CD14-positive monocyte (primary cell): ENCODE measurements at regions not wholly inside any gene's neighbourhood (a gene's known extent, or its start where the extent isn't known, plus 50 kb on each side); places are given as distances from the start of the nearest gene placed in this dataset.
"Not testable (repeated sequence)": the region's sequence is repeated elsewhere in the genome, so short reads cannot be mapped to it uniquely, and the experiment has no call there.

ENCODE experiments used
- DNase-seq, 3 donors: peaks; one replicate each; pipeline ENCODE4 v3.0.0-alpha.2; 2011 to 2022
- H2AFZ ChIP-seq: 2 replicates; pipeline ENCODE4 v1.6.0; 2012; ENCODE audit warnings: mild to moderate bottlenecking, low read depth, low read length, inconsistent platforms; ENCODE audit not compliant: insufficient read depth, poor library complexity, severe bottlenecking
- H3K27ac ChIP-seq, 2 donors: 1 replicate in 1 of 2; 2 replicates in 1 of 2; pipeline ENCODE4 v1.5.1; 2012 to 2013; ENCODE audit warnings: low read length in 2 of 2, control low read depth in 1 of 2, inconsistent platforms in 1 of 2, low read depth in 1 of 2, mild to moderate bottlenecking in 1 of 2
- H3K27me3 ChIP-seq, 2 donors: one replicate each; pipeline versions ENCODE4 v1.6.0 to v1.6.1; 2011 to 2013; ENCODE audit warnings: low read length in 2 of 2; ENCODE audit not compliant: control insufficient read depth in 2 of 2, insufficient read depth in 2 of 2
- H3K36me3 ChIP-seq, 2 donors: replicated peaks in 1 of 2; 1 replicate in 1 of 2; 2 replicates in 1 of 2; pipeline versions ENCODE4 v1.5.1 to v1.6.1; 2012 to 2013; ENCODE audit warnings: low read length in 2 of 2, control low read depth in 1 of 2, inconsistent platforms in 1 of 2, mild to moderate bottlenecking in 1 of 2; ENCODE audit not compliant: insufficient read depth in 2 of 2, control insufficient read depth in 1 of 2
- H3K4me1 ChIP-seq, 2 donors: 1 replicate in 1 of 2; 2 replicates in 1 of 2; pipeline versions ENCODE4 v1.5.1 to v1.6.1; 2012 to 2013; ENCODE audit warnings: low read length in 2 of 2, control low read depth in 1 of 2, inconsistent platforms in 1 of 2, mild to moderate bottlenecking in 1 of 2, moderate library complexity in 1 of 2; ENCODE audit not compliant: insufficient read depth in 2 of 2, control insufficient read depth in 1 of 2
- H3K4me2 ChIP-seq: replicated peaks from 2 replicates; pipeline ENCODE3; 2012; ENCODE audit warnings: low read length, moderate library complexity, mild to moderate bottlenecking; ENCODE audit not compliant: poor library complexity, severe bottlenecking; ENCODE audit errors: extremely low read depth
- H3K4me3 ChIP-seq, 3 experiments: fragments of 200-600 bp in 1 of 3; sonication (generic) in 1 of 3; replicated peaks in 1 of 3; 1 replicate in 2 of 3; 2 replicates in 1 of 3; pipeline ENCODE4 v1.5.1; 2011 to 2013; ENCODE audit warnings: low read length in 3 of 3, mild to moderate bottlenecking in 3 of 3, control low read depth in 2 of 3, low read depth in 2 of 3, inconsistent platforms in 1 of 3, moderate library complexity in 1 of 3
- H3K79me2 ChIP-seq: 2 replicates; pipeline ENCODE4 v1.6.0; 2012; ENCODE audit warnings: mild to moderate bottlenecking, control low read depth, inconsistent platforms, low read length, moderate library complexity; ENCODE audit not compliant: insufficient read depth
- H3K9ac ChIP-seq: 2 replicates; pipeline ENCODE4 v1.6.0; 2017; ENCODE audit warnings: low read length, mild to moderate bottlenecking; ENCODE audit not compliant: insufficient read depth, poor library complexity, severe bottlenecking
- H3K9me3 ChIP-seq, 2 donors: replicated peaks in 1 of 2; 1 replicate in 1 of 2; 2 replicates in 1 of 2; pipeline versions ENCODE4 v1.5.1 to v1.6.1; 2012 to 2013; ENCODE audit warnings: low read length in 2 of 2, control low read depth in 1 of 2; ENCODE audit not compliant: control insufficient read depth in 1 of 2, insufficient read depth in 1 of 2
- H4K20me1 ChIP-seq: 2 replicates; pipeline ENCODE4 v1.6.0; 2012; ENCODE audit warnings: mild to moderate bottlenecking, low read length, control low read depth, moderate library complexity; ENCODE audit not compliant: insufficient read depth
- H3K27ac Mint-ChIP-seq, 7 donors: one replicate each; pipeline ENCODE4 v1.8.0; 2020; ENCODE audit warnings: mild to moderate bottlenecking in 7 of 7, mixed read lengths in 7 of 7, moderate library complexity in 6 of 7, inconsistent platforms in 2 of 7
- H3K27me3 Mint-ChIP-seq, 3 donors: one replicate each; pipeline ENCODE4 v1.8.0; 2021 to 2022; ENCODE audit warnings: low read depth in 3 of 3, mild to moderate bottlenecking in 3 of 3, mixed read lengths in 3 of 3, moderate library complexity in 3 of 3, inconsistent platforms in 1 of 3
- H3K36me3 Mint-ChIP-seq, 2 donors: one replicate each; pipeline ENCODE4 v1.8.0; 2020; ENCODE audit warnings: mixed read lengths in 2 of 2, inconsistent platforms in 1 of 2, mild to moderate bottlenecking in 1 of 2
- H3K4me1 Mint-ChIP-seq: one replicate; pipeline ENCODE4 v1.8.0; 2020; ENCODE audit warnings: mild to moderate bottlenecking, mixed read lengths
- H3K4me3 Mint-ChIP-seq, 2 donors: one replicate each; pipeline ENCODE4 v1.8.0; 2020; ENCODE audit warnings: mild to moderate bottlenecking in 2 of 2, mixed read lengths in 2 of 2, moderate library complexity in 1 of 2
- H3K9me3 Mint-ChIP-seq, 7 donors: one replicate each; pipeline ENCODE4 v1.8.0; 2020 to 2022; ENCODE audit warnings: mixed read lengths in 7 of 7, mild to moderate bottlenecking in 6 of 7, moderate library complexity in 6 of 7, inconsistent platforms in 2 of 7
- CTCF ChIP-seq: fragments of 200-600 bp; IDR thresholded peaks from one replicate; pipeline ENCODE4 v1.8.0; 2022; ENCODE audit warnings: antibody characterized with exemption, mild to moderate bottlenecking
- WGBS: methylation state at CpG from one replicate; pipeline ENCODE4 v1.1.5; 2013; ENCODE audit warnings: missing lambda C conversion rate; ENCODE audit not compliant: insufficient coverage; 5-methylcytosine and 5-hydroxymethylcytosine counted together
- intact Hi-C, 2 donors: fragments of 100-400 bp; cut with micrococcal nuclease; formaldehyde crosslinking; loops; one replicate each; pipeline versions ENCODE4 v1.15.0 to v1.15.1; 2023

- no peaks in the 10 kb centered on the region for H3K36me3 ChIP-seq
- H3K36me3 Mint-ChIP-seq = no peaks in the 10 kb centered on the region
- H3K4me3 Mint-ChIP-seq = no peak overlapping the region
- no peak overlapping the region for H2AFZ ChIP-seq
- no peak for TF ChIP-seq CTCF
- no peak overlapping the region for H3K9ac ChIP-seq
- no CpG with 5 or more reads among the region's 1 CpG for WGBS
- H3K4me1 ChIP-seq = no peaks in the 10 kb centered on the region
- H3K9me3 Mint-ChIP-seq = peaks cover 12 to 26% (median 20%) of the 10 kb centered on the region in 7 donors
- no peaks in the 10 kb centered on the region for H3K27me3 ChIP-seq
- no peak for DNase-seq
- H3K9me3 ChIP-seq = peaks cover 15 to 23% of the 10 kb centered on the region in 2 donors
- H3K4me1 Mint-ChIP-seq = no peaks in the 10 kb centered on the region
- H3K27ac Mint-ChIP-seq = no peak overlapping the region
- intact Hi-C loops = no loop called here
- H3K4me2 ChIP-seq = no peak overlapping the region
- H3K4me3 ChIP-seq = no peak overlapping the region
- no peak overlapping the region for H3K27ac ChIP-seq
- H3K27me3 Mint-ChIP-seq = peaks cover 1 to 6% (median 2%) of the 10 kb centered on the region in 3 donors
- no peaks in the 10 kb centered on the region for H4K20me1 ChIP-seq
- H3K79me2 ChIP-seq = no peaks in the 10 kb centered on the region
Measured at GRCh38 chr17:37859451-37859850, 64.8 kb upstream of the TBC1D3K start.

GRCh38 chr17:37858391-37858790 is 65.8 kb upstream of the TBC1D3K start:
- H3K4me1 ChIP-seq, H3K4me3 ChIP-seq, H3K36me3 Mint-ChIP-seq, H2AFZ ChIP-seq, H3K4me1 Mint-ChIP-seq, H3K4me3 Mint-ChIP-seq, H3K27ac Mint-ChIP-seq, H4K20me1 ChIP-seq, H3K79me2 ChIP-seq, H3K27ac ChIP-seq, DNase-seq, H3K4me2 ChIP-seq, H3K36me3 ChIP-seq, H3K9ac ChIP-seq, H3K27me3 ChIP-seq, intact Hi-C loops, H3K27me3 Mint-ChIP-seq: not testable (repeated sequence)
- peaks cover 12 to 26% (median 20%) of the 10 kb centered on the region in 7 donors for H3K9me3 Mint-ChIP-seq
- peaks cover 15 to 23% of the 10 kb centered on the region in 2 donors for H3K9me3 ChIP-seq
- WGBS = 97% methylated on average over 5 of the region's 11 CpGs
